RPMI7951 (cell line): ENCODE measurements at regions not wholly inside any gene's neighbourhood (a gene's known extent, or its start where the extent isn't known, plus 50 kb on each side); places are given as distances from the start of the nearest gene placed in this dataset.
"Not testable (repeated sequence)": the region's sequence is repeated elsewhere in the genome, so short reads cannot be mapped to it uniquely, and the experiment has no call there.

Experiments used
- DNase-seq: peaks from one replicate; pipeline ENCODE4 v3.0.0-alpha.2; 2012; ENCODE audit warnings: low read depth

GRCh38 chr13:24563087-24563486 is 50.5 kb upstream of the PARP4 start:
- DNase-seq, result no peak

GRCh38 chr13:24563971-24564370 is 51.4 kb upstream of the PARP4 start:
- peak; percentile 59 for DNase-seq

GRCh38 chr13:24564881-24565280 is 52.3 kb upstream of the PARP4 start:
- DNase-seq, result no peak

GRCh38 chr13:24567593-24567992 is 55.0 kb upstream of the PARP4 start:
- peak; percentile 2 for DNase-seq

GRCh38 chr13:24574847-24575246 is 62.3 kb upstream of the PARP4 start:
- DNase-seq, result no peak

GRCh38 chr13:24580315-24580714 is 67.7 kb upstream of the PARP4 start:
- peak; percentile 46 for DNase-seq

GRCh38 chr13:24581578-24581977 is 69.0 kb upstream of the PARP4 start:
- not testable (repeated sequence) for DNase-seq

- not testable (repeated sequence) for DNase-seq
These were observed 79.1 kb upstream of the PARP4 start for GRCh38 chr13:24591697-24592096.

- DNase-seq, result not testable (repeated sequence)
These were observed 82.1 kb upstream of the ATP12A start for GRCh38 chr13:24597906-24598670.

GRCh38 chr13:24599019-24599791 is 81.0 kb upstream of the ATP12A start:
- DNase-seq, result not testable (repeated sequence)

GRCh38 chr13:24605923-24606372 is 74.3 kb upstream of the ATP12A start:
- peak; percentile 27 for DNase-seq

- no peak for DNase-seq
These were observed 73.6 kb upstream of the ATP12A start for GRCh38 chr13:24606486-24607170.

- DNase-seq, result no peak
These were observed 69.3 kb upstream of the ATP12A start for GRCh38 chr13:24610956-24611355.

- DNase-seq, result no peak
These were observed 67.5 kb upstream of the ATP12A start for GRCh38 chr13:24612726-24613125.

- no peak for DNase-seq
These were observed 67.1 kb upstream of the ATP12A start for GRCh38 chr13:24613128-24613527.

GRCh38 chr13:24613755-24614154 is 66.5 kb upstream of the ATP12A start:
- DNase-seq, result no peak

- no peak for DNase-seq
These were observed 65.7 kb upstream of the ATP12A start for GRCh38 chr13:24614306-24615080.

- DNase-seq, result no peak
These were observed 65.1 kb upstream of the ATP12A start for GRCh38 chr13:24615114-24615513.

- no peak for DNase-seq
These were observed 64.2 kb upstream of the ATP12A start for GRCh38 chr13:24615911-24616472.

- no peak for DNase-seq
These were observed 63.7 kb upstream of the ATP12A start for GRCh38 chr13:24616514-24616913.

- no peak for DNase-seq
These were observed 62.8 kb upstream of the ATP12A start for GRCh38 chr13:24617256-24618010.
